ENCODE measurements at regions not wholly inside any gene's neighbourhood (a gene's known extent, or its start where the extent isn't known, plus 50 kb on each side); places are given as distances from the start of the nearest gene placed in this dataset.

GRCh38 chrX:124860736-124861135 lies 458.9 kb upstream of the TEX13C start:
- DNase-seq: no peak

- no peak for DNase-seq
These were observed 457.4 kb upstream of the TEX13C start for GRCh38 chrX:124862301-124862700.

GRCh38 chrX:124863303-124863702 lies 456.4 kb upstream of the TEX13C start:
- no peak for DNase-seq

- DNase-seq: no peak
These were observed 432.1 kb upstream of the TEX13C start for GRCh38 chrX:124887572-124887971.

- DNase-seq: no peak
These were observed 423.7 kb upstream of the TEX13C start for GRCh38 chrX:124895947-124896346.

GRCh38 chrX:124902953-124903352 lies 416.7 kb upstream of the TEX13C start:
- no peak for DNase-seq

GRCh38 chrX:124910611-124911010 lies 409.1 kb upstream of the TEX13C start:
- no peak for DNase-seq

- no peak for DNase-seq
These were observed 402.7 kb upstream of the TEX13C start for GRCh38 chrX:124917011-124917410.

GRCh38 chrX:124925681-124926080 lies 394.0 kb upstream of the TEX13C start:
- DNase-seq: no peak

GRCh38 chrX:124931241-124931640 lies 388.4 kb upstream of the TEX13C start:
- DNase-seq: no peak

GRCh38 chrX:124931958-124932357 lies 387.7 kb upstream of the TEX13C start:
- DNase-seq: no peak

GRCh38 chrX:124938715-124939114 lies 381.0 kb upstream of the TEX13C start:
- no peak for DNase-seq

GRCh38 chrX:124940531-124940930 lies 379.1 kb upstream of the TEX13C start:
- no peak for DNase-seq

- DNase-seq: no peak
These were observed 365.3 kb upstream of the TEX13C start for GRCh38 chrX:124954402-124954801.

GRCh38 chrX:124960454-124960853 lies 359.2 kb upstream of the TEX13C start:
- no peak for DNase-seq

- no peak for DNase-seq
These were observed 356.0 kb upstream of the TEX13C start, which contains the start of gene TENM1 for GRCh38 chrX:124963717-124964116. Gene TENM1 (minus strand): TSS chrX:124963817.

- DNase-seq: no peak
These were observed 344.2 kb upstream of the TEX13C start for GRCh38 chrX:124975456-124975855.

- no peak for DNase-seq
These were observed 338.3 kb upstream of the TEX13C start for GRCh38 chrX:124981420-124981819.

GRCh38 chrX:124984140-124984813 lies 335.4 kb upstream of the TEX13C start:
- DNase-seq: no peak

GRCh38 chrX:124986284-124986683 lies 333.4 kb upstream of the TEX13C start:
- DNase-seq: no peak

GRCh38 chrX:124993735-124994134 lies 325.9 kb upstream of the TEX13C start:
- no peak for DNase-seq

- DNase-seq: no peak
These were observed 325.3 kb upstream of the TEX13C start for GRCh38 chrX:124994404-124994803.

GRCh38 chrX:125003746-125004446 lies 315.8 kb upstream of the TEX13C start:
- DNase-seq: peak; percentile 69

GRCh38 chrX:125004799-125005198 lies 314.9 kb upstream of the TEX13C start:
- DNase-seq: peak; percentile 35

- DNase-seq: no peak
These were observed 313.8 kb upstream of the TEX13C start for GRCh38 chrX:125005863-125006262.

All from activated CD4-positive, alpha-beta T cell treated with anti-CD3 and anti-CD28 coated beads, Interleukin-2, amount 50 U/mL, for 16 hours (primary cell).